H1 (cell line): ENCODE measurements at regions not wholly inside any gene's neighbourhood (a gene's known extent, or its start where the extent isn't known, plus 50 kb on each side); places are given as distances from the start of the nearest gene placed in this dataset.

ENCODE experiments used
- ASH2L ChIP-seq: fragments of 200-600, 300-600 bp; sonication (generic); IDR thresholded peaks from one replicate; pipeline ENCODE4 v1.7.1; 2017; ENCODE audit warnings: low read length
- ATF2 ChIP-seq: IDR thresholded peaks from 2 replicates; pipeline ENCODE4 v1.6.1; 2012; ENCODE audit warnings: low read length, inconsistent platforms
- CBX5 ChIP-seq: fragments of 300-800, 300-1000 bp; sonication (generic); IDR thresholded peaks from 2 replicates; pipeline ENCODE4 v1.7.1; 2016; ENCODE audit warnings: antibody characterized with exemption, low read length, low read depth
- CBX8 ChIP-seq: fragments of 300-800, 300-1000 bp; sonication (generic); IDR thresholded peaks from 2 replicates; pipeline ENCODE4 v1.7.1; 2016; ENCODE audit warnings: low read depth, low read length, borderline replicate concordance
- FOSL1 ChIP-seq: IDR thresholded peaks from 2 replicates; pipeline ENCODE4 v1.6.1; 2011; ENCODE audit warnings: mild to moderate bottlenecking, low read depth, low read length, moderate library complexity; ENCODE audit not compliant: insufficient read depth
- HDAC2 ChIP-seq, 2 experiments: fragments of 300-600 bp in 1 of 2; sonication (generic) in 1 of 2; IDR thresholded peaks; 2 replicates each; pipeline ENCODE4 v1.6.1; 2011 to 2012; ENCODE audit warnings: low read depth in 2 of 2, low read length in 2 of 2, mild to moderate bottlenecking in 2 of 2, moderate library complexity in 2 of 2, borderline replicate concordance in 1 of 2, inconsistent platforms in 1 of 2
- KDM5A ChIP-seq: fragments of 200-600 bp; IDR thresholded peaks from 2 replicates; pipeline ENCODE4 v1.7.1; 2012; ENCODE audit warnings: mild to moderate bottlenecking, low read length, inconsistent platforms, mixed read lengths
- NANOG ChIP-seq: IDR thresholded peaks from 2 replicates; pipeline ENCODE4 v1.6.1; 2011; ENCODE audit warnings: low read length, low read depth, mild to moderate bottlenecking, inconsistent platforms; ENCODE audit not compliant: insufficient read depth, poor library complexity, severe bottlenecking
- POLR2AphosphoS5 ChIP-seq: IDR thresholded peaks from 2 replicates; pipeline ENCODE4 v1.6.1; 2011; ENCODE audit warnings: low read depth, low read length
- RXRA ChIP-seq: IDR thresholded peaks from 2 replicates; pipeline ENCODE4 v1.6.1; 2011; ENCODE audit warnings: low read depth, mild to moderate bottlenecking, low read length, moderate library complexity; ENCODE audit not compliant: insufficient read depth
- SP1 ChIP-seq: IDR thresholded peaks from 2 replicates; pipeline ENCODE4 v1.6.1; 2011; ENCODE audit warnings: low read depth, low read length

GRCh38 chr13:50682966-50683365, 160.5 kb downstream of the DLEU7 start (continued):
- no peak for TF ChIP-seq NANOG
- no peak for TF ChIP-seq SP1
- no peak for TF ChIP-seq KDM5A
- no peak for TF ChIP-seq ASH2L
- no peak for TF ChIP-seq CBX5
- TF ChIP-seq HDAC2 (IDR thresholded peaks at IDR 0.05; ENCODE audit: borderline replicate concordance in 1 of 2, low read depth in 2 of 2, low read length in 2 of 2): no peak
- no peak for TF ChIP-seq RXRA
- no peak for TF ChIP-seq CBX8
- no peak for TF ChIP-seq ATF2
- TF ChIP-seq POLR2AphosphoS5: no peak
- TF ChIP-seq FOSL1: no peak
